IPS-20b (cell line): ENCODE measurements at regions not wholly inside any gene's neighbourhood (a gene's known extent, or its start where the extent isn't known, plus 50 kb on each side); places are given as distances from the start of the nearest gene placed in this dataset.

Experiments
- H3K27ac ChIP-seq: one replicate; pipeline ENCODE4 v1.5.1; 2013; ENCODE audit warnings: low read length
- H3K27me3 ChIP-seq: 2 replicates; pipeline ENCODE4 v1.6.1; 2013; ENCODE audit warnings: mild to moderate bottlenecking, low read length, inconsistent platforms; ENCODE audit not compliant: insufficient read depth
- H3K36me3 ChIP-seq: 2 replicates; pipeline ENCODE4 v1.6.1; 2013; ENCODE audit warnings: low read depth, mild to moderate bottlenecking, inconsistent platforms, low read length, moderate library complexity; ENCODE audit not compliant: insufficient read depth
- H3K4me1 ChIP-seq: 2 replicates; pipeline ENCODE4 v1.6.1; 2013; ENCODE audit warnings: mild to moderate bottlenecking, control low read depth, inconsistent platforms, low read length, moderate library complexity; ENCODE audit not compliant: insufficient read depth
- H3K4me3 ChIP-seq: 2 replicates; pipeline ENCODE4 v1.5.1; 2013; ENCODE audit warnings: mild to moderate bottlenecking, low read length, inconsistent platforms
- H3K9ac ChIP-seq: 2 replicates; pipeline ENCODE4 v1.6.1; 2013; ENCODE audit warnings: low read depth, mild to moderate bottlenecking, inconsistent platforms, low read length, moderate library complexity
- H3K9me3 ChIP-seq: 2 replicates; pipeline ENCODE4 v1.6.1; 2013; ENCODE audit warnings: mild to moderate bottlenecking, low read depth, low read length, inconsistent platforms; ENCODE audit not compliant: insufficient read depth

DNA sequence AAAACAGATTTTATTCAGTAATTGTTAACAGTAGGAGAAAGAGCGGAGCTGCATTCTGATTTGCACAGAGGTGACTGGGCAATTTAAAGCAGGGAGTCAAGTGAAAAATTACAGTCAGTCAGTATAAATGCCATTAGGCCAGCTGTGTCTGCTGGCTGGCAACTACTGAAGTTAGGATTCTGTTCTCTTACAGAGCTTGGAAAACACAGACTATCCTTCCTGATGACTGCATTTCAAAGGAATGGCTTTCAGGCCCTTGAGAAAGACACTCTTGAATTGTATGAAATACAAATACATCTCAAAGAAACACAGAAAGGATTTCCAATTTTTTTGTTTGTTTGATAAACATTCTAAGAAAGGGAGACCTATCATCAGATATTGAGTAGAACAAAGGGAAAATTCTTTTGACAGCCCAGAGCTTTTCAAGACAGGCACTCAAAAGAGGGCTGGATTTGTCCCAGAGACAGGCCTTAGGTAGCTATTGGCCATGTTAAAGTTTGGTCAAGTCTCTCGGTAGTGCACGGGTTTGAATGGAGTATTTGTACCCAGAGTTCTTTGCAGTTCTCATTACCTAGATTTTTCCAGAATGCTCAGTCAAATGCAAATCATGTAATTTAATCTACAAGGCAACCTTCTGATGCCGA, 551.2 kb upstream of the CCDC54 start:
- no peak overlapping the region for H3K4me3 ChIP-seq
- no peaks in the 10 kb centered on the region for H3K36me3 ChIP-seq
- H3K9me3 ChIP-seq = no peaks in the 10 kb centered on the region
- H3K27ac ChIP-seq = peak overlapping the region; percentile 23
- H3K9ac ChIP-seq = peak overlapping the region; percentile 42; the same call in 1 of the 2 replicates
- no peaks in the 10 kb centered on the region for H3K27me3 ChIP-seq
- H3K4me1 ChIP-seq = peaks cover 53% of the 10 kb centered on the region

DNA sequence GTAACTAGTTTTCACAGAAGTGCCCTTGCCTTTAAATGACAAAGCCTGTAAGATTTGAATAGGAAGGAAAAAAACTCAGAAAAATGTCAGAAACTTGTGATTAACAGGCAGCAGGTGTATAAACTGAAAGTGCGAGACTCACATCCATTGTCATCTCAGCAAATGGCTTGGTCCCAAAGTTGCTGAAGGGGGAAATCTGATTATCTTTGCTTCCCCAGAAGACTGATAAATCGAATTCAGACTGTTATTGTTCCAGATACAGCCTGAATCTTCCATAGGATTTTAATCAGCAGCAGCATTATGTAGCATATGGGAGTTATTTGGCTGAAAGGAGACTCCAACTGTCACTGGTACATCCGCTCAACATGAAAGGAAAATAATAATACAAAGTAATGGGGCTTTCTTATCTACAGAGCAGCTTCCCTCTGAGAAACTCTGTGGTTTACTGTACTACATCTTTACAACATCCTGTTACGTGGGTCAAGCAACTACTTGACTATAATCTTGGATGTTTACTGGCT, 550.4 kb upstream of the CCDC54 start:
- Histone ChIP-seq H3K9ac (peak overlapping the region; percentile 51; the same call in 1 of the 2 replicates), H3K36me3 (peaks cover 1% of the 10 kb centered on the region; the same call in 1 of the 2 replicates), H3K27me3 (no peaks in the 10 kb centered on the region), H3K9me3 (peaks cover 5% of the 10 kb centered on the region; the same call in 1 of the 2 replicates), H3K27ac (peak overlapping the region; percentile 15), H3K4me1 (peaks cover 55% of the 10 kb centered on the region), H3K4me3 (no peak overlapping the region)

DNA sequence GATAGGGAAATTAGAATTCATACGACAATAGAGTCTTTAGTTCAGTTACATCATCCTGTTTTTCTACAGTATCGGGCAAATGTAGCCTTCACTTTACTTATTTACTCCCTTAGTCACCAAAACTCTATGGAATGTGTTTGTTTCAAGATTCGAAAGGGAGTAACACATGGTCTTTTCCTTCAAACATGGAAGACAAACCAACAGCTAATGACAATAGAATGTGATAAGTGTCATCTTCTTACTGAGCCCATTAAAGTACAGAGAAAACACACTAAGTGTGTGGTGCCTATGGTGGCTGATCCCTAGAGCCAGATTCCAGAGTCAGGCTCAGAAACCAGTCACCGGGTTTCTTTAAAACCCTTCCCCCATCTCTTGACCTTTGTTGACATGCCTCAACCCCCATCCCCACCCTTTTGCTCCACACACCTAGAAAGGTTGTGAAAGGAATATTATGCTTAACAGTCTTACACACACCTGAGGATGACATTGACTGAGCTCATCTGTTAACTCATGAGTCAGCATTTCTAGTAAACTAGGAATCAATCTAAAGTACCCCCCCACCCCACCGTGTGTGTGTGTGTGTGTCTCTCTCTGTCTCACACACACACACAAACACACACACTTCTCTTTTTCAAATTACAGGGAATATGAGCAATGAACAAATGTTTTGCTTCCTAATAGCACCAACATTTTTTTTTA, 549.6 kb upstream of the CCDC54 start:
- Histone ChIP-seq H3K27ac (peak overlapping the region; percentile 89), H3K9ac (peak overlapping the region; percentile 51; the same call in 1 of the 2 replicates), H3K4me3 (no peak overlapping the region), H3K4me1 (peaks cover 55% of the 10 kb centered on the region), H3K9me3 (peaks cover 13% of the 10 kb centered on the region), H3K27me3 (no peaks in the 10 kb centered on the region), H3K36me3 (peaks cover 10% of the 10 kb centered on the region; the same call in 1 of the 2 replicates)

DNA sequence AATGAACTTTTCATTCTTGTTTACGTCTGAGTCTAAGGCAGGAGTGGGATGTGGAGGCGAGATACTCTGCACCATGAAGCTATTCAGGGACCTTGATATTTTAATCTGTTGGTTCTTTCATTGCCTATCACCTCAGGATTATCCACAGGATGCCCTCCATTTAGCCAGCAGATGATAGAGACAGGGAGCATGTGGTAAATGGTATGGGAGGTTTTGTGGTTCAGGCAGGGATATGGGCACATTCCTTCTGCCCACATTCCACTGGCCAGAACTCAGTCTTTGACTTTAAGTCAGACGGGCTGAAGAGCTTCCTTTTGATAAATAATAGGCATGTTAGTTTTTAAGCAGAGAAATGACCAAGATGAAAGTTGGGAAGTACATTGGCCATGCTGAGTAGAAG, 548.0 kb upstream of the CCDC54 start:
- Histone ChIP-seq H3K27ac (peak overlapping the region; percentile 89), H3K4me3 (0 out of 2 replicates have a peak overlapping the region, but pooled peaks have one; percentile 3), H3K4me1 (peaks cover 55% of the 10 kb centered on the region), H3K36me3 (peaks cover 20% of the 10 kb centered on the region; the same call in 1 of the 2 replicates), H3K27me3 (no peaks in the 10 kb centered on the region), H3K9ac (peak overlapping the region; percentile 41), H3K9me3 (peaks cover 24% of the 10 kb centered on the region)

DNA sequence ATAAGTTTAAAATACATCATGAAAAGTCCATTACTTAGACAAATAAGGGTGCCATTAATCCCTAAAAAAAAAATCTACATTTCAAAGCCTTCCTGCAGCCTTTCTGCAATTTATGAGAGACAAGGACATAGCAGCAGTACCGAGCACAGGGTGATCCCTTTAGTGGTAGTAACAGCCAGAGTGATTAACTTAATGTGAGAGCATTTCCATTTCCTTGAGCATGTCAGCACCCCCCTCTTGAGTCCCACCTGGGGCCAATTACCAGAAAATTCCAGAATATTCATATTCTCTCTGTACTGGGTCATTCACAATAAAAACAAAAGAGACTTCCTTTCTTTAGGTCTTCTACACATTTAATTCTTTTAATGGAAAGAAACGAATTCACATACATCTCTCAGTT, 546.9 kb upstream of the CCDC54 start:
- H3K27me3 ChIP-seq = no peaks in the 10 kb centered on the region
- H3K4me3 ChIP-seq = no peak overlapping the region
- H3K36me3 ChIP-seq = peaks cover 20% of the 10 kb centered on the region; the same call in 1 of the 2 replicates
- peaks cover 24% of the 10 kb centered on the region for H3K9me3 ChIP-seq
- peak overlapping the region; percentile 22 for H3K27ac ChIP-seq
- H3K4me1 ChIP-seq = peaks cover 51% of the 10 kb centered on the region
- H3K9ac ChIP-seq = no peak overlapping the region

DNA sequence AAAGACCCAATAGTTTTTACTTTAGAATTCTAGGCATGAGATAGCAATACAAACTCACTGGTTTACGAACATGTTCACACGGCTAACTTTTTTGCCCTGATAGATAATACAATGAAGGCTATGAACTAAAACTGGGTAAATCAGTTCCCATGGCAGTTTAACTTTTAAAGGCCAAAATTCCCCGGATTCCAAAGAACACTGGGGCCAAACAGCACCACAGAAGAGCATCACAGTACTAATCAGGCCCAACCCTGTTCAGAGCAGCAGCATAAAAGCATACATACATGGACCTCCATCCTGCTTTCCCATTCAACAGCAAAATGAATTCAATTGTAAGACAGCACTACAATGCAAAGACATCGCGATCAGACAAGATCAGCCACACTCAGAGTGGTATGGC, 540.3 kb upstream of the CCDC54 start:
- Histone ChIP-seq H3K27me3 (no peaks in the 10 kb centered on the region), H3K36me3 (peaks cover 18% of the 10 kb centered on the region; the same call in 1 of the 2 replicates), H3K9me3 (peaks cover 19% of the 10 kb centered on the region), H3K4me1 (no peaks in the 10 kb centered on the region), H3K27ac (no peak overlapping the region), H3K4me3 (no peak overlapping the region), H3K9ac (no peak overlapping the region)

DNA sequence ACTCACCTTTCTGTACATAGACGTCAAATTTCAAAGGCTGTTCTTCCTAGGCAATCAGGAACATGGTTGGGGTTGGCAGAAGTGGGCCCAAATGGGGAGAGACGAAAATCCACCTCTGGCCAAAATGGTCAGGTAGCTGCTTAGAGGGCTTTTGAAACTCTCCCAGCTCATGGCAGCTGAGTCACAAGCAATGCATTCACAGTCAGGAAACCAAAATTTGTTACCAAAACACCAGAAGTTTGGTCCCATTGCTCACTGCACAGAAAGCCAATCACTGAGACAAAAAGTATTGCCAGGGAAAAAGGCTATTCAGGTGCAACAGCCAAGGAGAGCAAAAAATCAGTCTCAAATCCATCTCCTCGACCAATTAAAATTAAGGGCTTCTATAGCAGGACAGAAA, 539.6 kb upstream of the CCDC54 start:
- no peak overlapping the region for H3K27ac ChIP-seq
- no peak overlapping the region for H3K9ac ChIP-seq
- H3K27me3 ChIP-seq = no peaks in the 10 kb centered on the region
- peaks cover 12% of the 10 kb centered on the region for H3K9me3 ChIP-seq
- H3K4me1 ChIP-seq = peaks cover 6% of the 10 kb centered on the region; the same call in 1 of the 2 replicates
- H3K36me3 ChIP-seq = peaks cover 10% of the 10 kb centered on the region; the same call in 1 of the 2 replicates
- H3K4me3 ChIP-seq = no peak overlapping the region

DNA sequence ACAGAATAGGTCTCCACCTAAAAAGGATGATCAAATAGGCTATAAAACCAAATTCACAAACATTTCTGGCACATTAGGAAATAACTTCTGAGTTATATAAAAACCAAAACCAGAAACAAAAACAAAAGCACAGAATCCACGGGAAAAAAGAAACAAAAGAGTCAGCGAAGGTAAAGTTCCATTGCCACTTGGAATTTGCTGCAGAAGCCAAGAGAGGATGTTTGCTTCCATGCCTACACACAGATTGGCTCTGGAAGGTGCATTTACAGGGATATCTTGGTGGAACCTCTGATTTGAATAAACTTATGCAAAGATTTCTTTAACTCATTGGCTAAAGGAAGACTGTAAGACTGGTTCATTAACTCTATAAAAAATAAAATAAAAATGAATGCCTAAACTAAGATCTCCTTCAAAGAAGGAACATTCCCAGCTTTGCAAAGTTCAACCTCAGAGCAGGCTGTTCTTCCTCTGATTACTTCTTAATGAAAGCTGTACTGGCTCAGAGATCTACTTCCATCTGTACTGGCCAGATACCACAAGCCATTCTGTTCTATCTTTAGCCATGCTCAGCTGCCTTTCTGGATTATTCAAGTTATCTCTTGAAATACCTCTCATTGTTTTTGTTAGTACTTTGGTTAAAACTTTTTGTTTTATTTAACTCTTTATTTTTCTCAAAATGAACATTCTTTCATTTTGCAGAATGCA, 537.5 kb upstream of the CCDC54 start:
- H3K4me3 ChIP-seq = no peak overlapping the region
- H3K4me1 ChIP-seq = peaks cover 9% of the 10 kb centered on the region; the same call in 1 of the 2 replicates
- H3K9ac ChIP-seq = no peak overlapping the region
- H3K27me3 ChIP-seq = no peaks in the 10 kb centered on the region
- no peaks in the 10 kb centered on the region for H3K36me3 ChIP-seq
- H3K9me3 ChIP-seq = no peaks in the 10 kb centered on the region
- no peak overlapping the region for H3K27ac ChIP-seq

DNA sequence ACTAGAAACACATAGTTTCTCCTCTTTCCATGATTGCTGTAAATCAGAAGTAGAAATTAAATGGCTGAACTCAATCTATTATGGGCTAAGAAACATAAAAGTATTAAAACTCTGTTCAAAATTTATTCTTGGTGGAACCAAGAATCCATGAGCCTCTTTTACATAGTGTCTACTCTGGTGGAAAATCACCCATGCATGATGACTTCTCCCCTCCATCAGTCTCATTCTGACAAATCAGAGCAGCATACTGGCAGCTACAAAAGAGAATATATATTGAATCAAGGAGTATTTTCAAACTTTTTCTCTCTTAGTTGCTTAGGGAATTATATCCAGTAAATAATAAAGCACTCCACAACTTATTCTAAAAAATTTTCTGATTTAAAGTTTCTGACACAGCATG, 536.9 kb upstream of the CCDC54 start:
- Histone ChIP-seq H3K4me3 (no peak overlapping the region), H3K9me3 (no peaks in the 10 kb centered on the region), H3K9ac (no peak overlapping the region), H3K27ac (no peak overlapping the region), H3K27me3 (no peaks in the 10 kb centered on the region), H3K4me1 (peaks cover 9% of the 10 kb centered on the region; the same call in 1 of the 2 replicates), H3K36me3 (no peaks in the 10 kb centered on the region)

DNA sequence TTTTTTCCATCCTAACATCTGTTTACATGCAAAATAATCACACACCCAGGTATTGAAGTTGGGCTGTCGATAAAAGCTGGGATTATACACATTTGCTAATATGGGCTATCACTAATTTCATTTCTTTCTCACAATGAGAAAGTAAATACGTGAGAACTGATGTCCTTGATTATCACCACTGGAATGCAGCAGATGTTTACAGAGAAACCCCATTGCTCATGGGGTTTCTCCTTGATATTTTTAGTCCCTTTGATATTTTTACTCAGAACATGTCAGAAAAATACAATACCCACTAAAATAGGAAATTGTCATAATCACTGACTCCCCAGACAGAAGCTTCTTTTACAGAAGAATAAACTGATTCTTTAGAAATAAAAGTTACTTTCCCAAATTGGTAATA, 535.1 kb upstream of the CCDC54 start:
- Histone ChIP-seq H3K4me3 (no peak overlapping the region), H3K36me3 (no peaks in the 10 kb centered on the region), H3K9ac (no peak overlapping the region), H3K27ac (no peak overlapping the region), H3K9me3 (no peaks in the 10 kb centered on the region), H3K27me3 (no peaks in the 10 kb centered on the region), H3K4me1 (peaks cover 9% of the 10 kb centered on the region; the same call in 1 of the 2 replicates)

DNA sequence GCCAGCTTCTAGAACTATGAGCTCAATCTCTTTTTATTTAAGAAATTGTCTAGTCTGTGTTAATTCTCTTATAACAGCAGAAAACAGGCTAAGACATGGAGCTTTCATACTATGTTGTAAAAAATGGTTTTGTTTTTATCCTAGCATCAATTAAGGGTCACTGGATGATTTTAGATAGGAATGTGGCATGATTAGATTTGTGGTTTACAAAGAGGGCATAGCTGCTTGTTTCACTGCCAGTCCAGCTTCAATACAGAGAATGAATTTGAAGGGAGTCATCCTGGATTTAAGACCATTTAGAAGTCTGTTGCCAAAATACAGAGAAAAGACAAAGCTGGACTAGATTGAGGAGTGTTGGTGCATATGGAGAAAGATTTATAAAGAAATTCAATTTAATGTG, 532.6 kb upstream of the CCDC54 start:
- no peak overlapping the region for H3K9ac ChIP-seq
- no peaks in the 10 kb centered on the region for H3K27me3 ChIP-seq
- H3K9me3 ChIP-seq = no peaks in the 10 kb centered on the region
- H3K4me1 ChIP-seq = peaks cover 9% of the 10 kb centered on the region; the same call in 1 of the 2 replicates
- no peak overlapping the region for H3K4me3 ChIP-seq
- H3K27ac ChIP-seq = no peak overlapping the region
- no peaks in the 10 kb centered on the region for H3K36me3 ChIP-seq
